ENCODE measurements at regions not wholly inside any gene's neighbourhood (a gene's known extent, or its start where the extent isn't known, plus 50 kb on each side); places are given as distances from the start of the nearest gene placed in this dataset.

DNA sequence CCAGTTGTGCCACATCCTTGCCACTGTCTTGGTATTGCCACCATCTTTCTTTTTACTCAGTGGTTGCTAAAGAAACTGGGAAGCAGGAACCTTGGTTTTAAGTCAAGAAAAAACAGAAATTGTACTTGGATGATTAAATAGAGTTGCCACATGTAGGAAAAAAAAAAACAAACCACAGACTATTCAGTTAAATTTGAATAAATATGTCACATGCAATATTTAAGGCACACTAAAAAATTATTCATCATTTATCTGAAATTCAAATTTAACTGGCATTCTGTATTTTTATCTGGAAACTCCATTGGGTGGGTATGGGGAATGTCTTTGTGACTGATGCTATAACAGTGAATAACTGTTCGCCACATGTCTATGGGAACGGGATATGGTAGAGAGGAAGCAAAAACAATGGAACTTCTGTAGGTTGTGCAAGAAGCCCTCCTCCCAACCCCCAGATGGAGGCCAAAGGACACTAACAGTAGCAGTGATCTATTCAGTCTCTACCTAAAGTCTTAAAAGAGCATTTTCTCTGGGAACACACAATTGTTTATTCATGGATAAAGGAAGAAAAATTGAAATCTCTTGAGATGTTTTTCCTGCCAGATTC, 57.0 kb upstream of the PLAC8 start:
- DNase-seq = no peak

DNA sequence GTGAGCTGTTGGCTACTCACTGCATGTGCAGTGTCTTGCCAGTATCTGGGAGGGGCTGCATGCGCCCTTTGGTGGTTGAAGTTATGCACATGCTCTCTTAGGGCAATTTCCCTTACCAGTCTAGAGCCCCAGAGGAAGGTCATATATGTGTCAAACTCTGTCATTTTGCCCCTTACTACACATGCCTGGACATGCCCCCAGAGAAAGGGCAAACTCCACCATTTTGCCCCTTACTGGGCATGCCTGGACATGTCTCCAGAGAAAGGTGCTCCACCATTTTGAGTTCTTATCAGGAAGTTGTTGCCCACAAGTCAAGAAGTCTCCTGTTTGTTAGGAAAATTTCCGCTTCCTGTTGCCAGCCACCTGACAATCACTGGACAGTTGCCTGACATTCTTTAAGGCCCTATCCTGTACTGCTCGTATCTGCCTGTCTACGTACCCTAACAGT, 56.4 kb upstream of the PLAC8 start:
- DNase-seq = no peak
